NCI-H524 treated with DMSO at 0.1 percent for 48 hours (cell line): ENCODE measurements at regions not wholly inside any gene's neighbourhood (a gene's known extent, or its start where the extent isn't known, plus 50 kb on each side); places are given as distances from the start of the nearest gene placed in this dataset.

Experiments
- DNase-seq: peaks from one replicate; lab custom pipeline; 2025; lab: John Stamatoyannopoulos, UW

- no peak for DNase-seq
Observed at GRCh38 chr9:693201-694091, 148.1 kb upstream of the DMRT1 start.

- no peak for DNase-seq
Observed at GRCh38 chr9:694092-694402, 147.4 kb upstream of the DMRT1 start.

GRCh38 chr9:694403-695154 lies 146.9 kb upstream of the DMRT1 start:
- DNase-seq, result no peak

GRCh38 chr9:695252-695651 lies 146.2 kb upstream of the DMRT1 start:
- DNase-seq, result no peak

- no peak for DNase-seq
Observed at GRCh38 chr9:696332-697323, 144.9 kb upstream of the DMRT1 start.

- DNase-seq, result no peak
Observed at GRCh38 chr9:698276-698675, 143.2 kb upstream of the DMRT1 start.

- DNase-seq, result no peak
Observed at GRCh38 chr9:698954-699353, 142.5 kb upstream of the DMRT1 start.

- DNase-seq, result no peak
Observed at GRCh38 chr9:699396-699795, 142.1 kb upstream of the DMRT1 start.

GRCh38 chr9:700365-701282 lies 140.9 kb upstream of the DMRT1 start:
- no peak for DNase-seq

GRCh38 chr9:703392-703791 lies 138.1 kb upstream of the DMRT1 start:
- DNase-seq, result no peak

- no peak for DNase-seq
Observed at GRCh38 chr9:706073-706472, 135.4 kb upstream of the DMRT1 start.

- no peak for DNase-seq
Observed at GRCh38 chr9:706606-707459, 134.7 kb upstream of the DMRT1 start.

GRCh38 chr9:708182-708550 lies 133.3 kb upstream of the DMRT1 start:
- no peak for DNase-seq

- DNase-seq, result no peak
Observed at GRCh38 chr9:708551-709432, 132.7 kb upstream of the DMRT1 start.

GRCh38 chr9:710951-711745 lies 130.3 kb upstream of the DMRT1 start:
- no peak for DNase-seq

- no peak for DNase-seq
Observed at GRCh38 chr9:711761-712553, 129.5 kb upstream of the DMRT1 start.

- DNase-seq, result no peak
Observed at GRCh38 chr9:712643-713042, 128.9 kb upstream of the DMRT1 start.

GRCh38 chr9:713091-713490 lies 128.4 kb upstream of the DMRT1 start:
- DNase-seq, result no peak
